ENCODE measurements at regions not wholly inside any gene's neighbourhood (a gene's known extent, or its start where the extent isn't known, plus 50 kb on each side); places are given as distances from the start of the nearest gene placed in this dataset.
"Not testable (repeated sequence)": the region's sequence is repeated elsewhere in the genome, so short reads cannot be mapped to it uniquely, and the experiment has no call there.

DNA sequence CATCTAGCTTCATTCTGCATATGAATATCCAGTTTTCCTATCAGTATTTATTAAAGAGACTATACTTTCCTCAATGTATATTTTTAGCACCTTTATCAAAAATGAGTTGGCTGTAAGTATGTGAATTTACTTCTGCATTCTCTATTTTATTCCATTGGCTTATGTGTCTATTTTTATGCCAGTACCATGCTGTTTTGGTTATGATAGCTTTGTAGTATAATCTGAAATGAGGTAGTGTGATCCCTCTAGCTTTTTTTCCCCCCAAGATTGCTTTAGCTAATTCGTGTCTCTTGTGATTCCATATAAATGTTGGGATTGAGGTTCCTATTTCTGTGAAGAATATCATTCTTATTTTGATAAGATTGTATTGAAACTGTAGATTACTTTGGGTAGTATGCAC, 469.1 kb upstream of the MAP3K7 start:
- H3K4me1 ChIP-seq (ENCODE audit: control insufficient read depth, extremely low read depth, insufficient read depth, low read length), result no peaks in the 10 kb centered on the region
- no peaks in the 10 kb centered on the region for H3K27me3 ChIP-seq (ENCODE audit: control insufficient read depth, insufficient read depth, low read length)
- no peaks in the 10 kb centered on the region for H3K9me3 ChIP-seq (ENCODE audit: control insufficient read depth, insufficient read depth, low read depth, low read length)
- no peak overlapping the region for H3K4me3 ChIP-seq (replicated peaks in 1 of 4; ENCODE audit: control extremely low read depth in 1 of 4, insufficient read depth in 1 of 4, low read depth in 3 of 4, low read length in 4 of 4)
- H3K79me2 ChIP-seq (ENCODE audit: control insufficient read depth, insufficient read depth, low read length), result no peaks in the 10 kb centered on the region
- DNase-seq (ENCODE audit: low read depth in 2 of 2), result no peak
- H3K4me2 ChIP-seq (ENCODE audit: extremely low read depth, insufficient read depth, low read length), result no peak overlapping the region
- no peaks in the 10 kb centered on the region for H4K20me1 ChIP-seq (ENCODE audit: control insufficient read depth, extremely low read depth, insufficient read depth, low read length)
- no peaks in the 10 kb centered on the region for H3K36me3 ChIP-seq (ENCODE audit: control insufficient read depth, insufficient read depth, low read length)
- no peak overlapping the region for H3K9ac ChIP-seq (ENCODE audit: insufficient read depth, low read length)
- no peak for TF ChIP-seq EZH2 (IDR thresholded peaks at IDR 0.05; ENCODE audit: low read length, missing control alignments)
- TF ChIP-seq, protein P1, sequence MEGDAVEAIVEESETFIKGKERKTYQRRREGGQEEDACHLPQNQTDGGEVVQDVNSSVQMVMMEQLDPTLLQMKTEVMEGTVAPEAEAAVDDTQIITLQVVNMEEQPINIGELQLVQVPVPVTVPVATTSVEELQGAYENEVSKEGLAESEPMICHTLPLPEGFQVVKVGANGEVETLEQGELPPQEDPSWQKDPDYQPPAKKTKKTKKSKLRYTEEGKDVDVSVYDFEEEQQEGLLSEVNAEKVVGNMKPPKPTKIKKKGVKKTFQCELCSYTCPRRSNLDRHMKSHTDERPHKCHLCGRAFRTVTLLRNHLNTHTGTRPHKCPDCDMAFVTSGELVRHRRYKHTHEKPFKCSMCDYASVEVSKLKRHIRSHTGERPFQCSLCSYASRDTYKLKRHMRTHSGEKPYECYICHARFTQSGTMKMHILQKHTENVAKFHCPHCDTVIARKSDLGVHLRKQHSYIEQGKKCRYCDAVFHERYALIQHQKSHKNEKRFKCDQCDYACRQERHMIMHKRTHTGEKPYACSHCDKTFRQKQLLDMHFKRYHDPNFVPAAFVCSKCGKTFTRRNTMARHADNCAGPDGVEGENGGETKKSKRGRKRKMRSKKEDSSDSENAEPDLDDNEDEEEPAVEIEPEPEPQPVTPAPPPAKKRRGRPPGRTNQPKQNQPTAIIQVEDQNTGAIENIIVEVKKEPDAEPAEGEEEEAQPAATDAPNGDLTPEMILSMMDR (conservative IDR thresholded peaks at IDR 0.05 in 1 of 2, IDR thresholded peaks at IDR 0.05 in 1 of 2; ENCODE audit: low read depth in 1 of 2, low read length in 2 of 2), result no peak
- H3K27ac ChIP-seq (ENCODE audit: insufficient read depth, low read length), result no peak overlapping the region
- no peak overlapping the region for H2AFZ ChIP-seq (ENCODE audit: low read length)

DNA sequence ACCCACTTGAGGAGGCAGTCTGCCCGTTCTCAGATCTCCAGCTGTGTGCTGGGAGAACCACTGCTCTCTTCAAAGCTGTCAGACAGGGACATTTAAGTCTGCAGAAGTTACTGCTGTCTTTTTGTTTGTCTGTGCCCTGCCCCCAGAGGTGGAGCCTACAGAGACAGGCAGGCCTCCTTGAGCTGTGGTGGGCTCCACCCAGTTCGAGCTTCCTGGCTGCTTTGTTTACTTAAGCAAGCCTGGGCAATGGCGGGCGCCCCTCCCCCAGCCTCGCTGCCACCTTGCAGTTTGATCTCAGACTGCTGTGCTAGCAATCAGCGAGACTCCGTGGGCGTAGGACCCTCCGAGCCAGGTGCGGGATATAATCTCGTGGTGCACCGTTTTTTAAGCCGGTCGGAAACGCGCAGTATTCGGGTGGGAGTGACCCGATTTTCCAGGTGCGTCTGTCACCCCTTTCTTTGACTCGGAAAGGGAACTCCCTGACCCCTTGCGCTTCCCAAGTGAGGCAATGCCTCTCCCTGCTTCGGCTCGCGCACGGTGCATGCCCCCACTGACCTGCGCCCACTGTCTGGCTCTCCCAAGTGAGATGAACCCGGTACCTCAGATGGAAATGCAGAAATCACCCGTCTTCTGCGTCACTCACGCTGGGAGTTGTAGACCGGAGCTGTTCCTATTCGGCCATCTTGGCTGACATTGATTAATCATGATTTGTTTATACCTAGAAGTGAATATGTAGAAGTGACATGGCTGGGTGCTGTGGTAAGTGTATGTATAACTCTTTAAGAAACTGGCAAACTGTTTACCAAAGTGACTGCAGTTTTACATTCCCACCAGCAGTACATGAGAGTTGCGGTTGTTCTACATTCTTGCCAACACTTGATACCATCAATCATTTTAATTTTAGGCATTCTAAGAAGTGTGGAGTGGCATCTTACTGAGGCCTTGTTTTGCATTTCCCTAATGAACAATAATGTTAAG, 465.9 kb upstream of the MAP3K7 start:
- not testable (repeated sequence) for H3K36me3 ChIP-seq (ENCODE audit: control insufficient read depth, insufficient read depth, low read length); H3K4me2 ChIP-seq (ENCODE audit: extremely low read depth, insufficient read depth, low read length); H3K9ac ChIP-seq (ENCODE audit: insufficient read depth, low read length); H3K9me3 ChIP-seq (ENCODE audit: control insufficient read depth, insufficient read depth, low read depth, low read length); H3K4me1 ChIP-seq (ENCODE audit: control insufficient read depth, extremely low read depth, insufficient read depth, low read length); H3K27ac ChIP-seq (ENCODE audit: insufficient read depth, low read length); DNase-seq (ENCODE audit: low read depth in 2 of 2); H3K4me3 ChIP-seq (replicated peaks in 1 of 4; ENCODE audit: control extremely low read depth in 1 of 4, insufficient read depth in 1 of 4, low read depth in 3 of 4, low read length in 4 of 4); H3K79me2 ChIP-seq (ENCODE audit: control insufficient read depth, insufficient read depth, low read length); H3K27me3 ChIP-seq (ENCODE audit: control insufficient read depth, insufficient read depth, low read length); H2AFZ ChIP-seq (ENCODE audit: low read length); H4K20me1 ChIP-seq (ENCODE audit: control insufficient read depth, extremely low read depth, insufficient read depth, low read length)

DNA sequence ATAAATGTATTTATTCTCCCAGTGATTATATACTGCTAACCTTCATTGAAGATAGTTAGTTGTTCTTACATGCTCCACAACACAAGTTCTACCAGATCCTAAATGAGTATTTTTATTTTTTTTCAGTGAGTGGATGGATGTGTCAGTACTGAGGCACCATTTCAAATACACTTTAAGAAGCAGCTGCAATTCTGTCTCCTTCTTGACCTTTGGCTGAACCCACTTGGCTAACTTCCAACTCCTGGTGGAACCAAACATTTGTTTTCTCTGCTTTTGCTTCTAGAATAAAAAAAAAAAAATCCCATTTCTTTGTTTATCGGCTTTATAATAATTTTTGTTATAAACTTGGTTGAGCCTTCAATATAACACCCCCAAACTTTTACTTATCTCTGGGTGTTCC, 458.3 kb upstream of the MAP3K7 start:
- TF ChIP-seq, protein P1 (conservative IDR thresholded peaks at IDR 0.05 in 1 of 2, IDR thresholded peaks at IDR 0.05 in 1 of 2; ENCODE audit: low read depth in 1 of 2, low read length in 2 of 2), result no peak
- no peak for TF ChIP-seq EZH2 (IDR thresholded peaks at IDR 0.05; ENCODE audit: low read length, missing control alignments)
- Histone ChIP-seq H3K79me2 (ENCODE audit: control insufficient read depth, insufficient read depth, low read length) (no peaks in the 10 kb centered on the region), H3K36me3 (ENCODE audit: control insufficient read depth, insufficient read depth, low read length) (no peaks in the 10 kb centered on the region), H3K27ac (ENCODE audit: insufficient read depth, low read length) (no peak overlapping the region), H2AFZ (ENCODE audit: low read length) (no peak overlapping the region), H3K9ac (ENCODE audit: insufficient read depth, low read length) (no peak overlapping the region), H3K4me3 (replicated peaks in 1 of 4; ENCODE audit: control extremely low read depth in 1 of 4, insufficient read depth in 1 of 4, low read depth in 3 of 4, low read length in 4 of 4) (no peak overlapping the region), H3K27me3 (ENCODE audit: control insufficient read depth, insufficient read depth, low read length) (no peaks in the 10 kb centered on the region), H3K4me1 (ENCODE audit: control insufficient read depth, extremely low read depth, insufficient read depth, low read length) (no peaks in the 10 kb centered on the region), H4K20me1 (ENCODE audit: control insufficient read depth, extremely low read depth, insufficient read depth, low read length) (no peaks in the 10 kb centered on the region), H3K9me3 (ENCODE audit: control insufficient read depth, insufficient read depth, low read depth, low read length) (no peaks in the 10 kb centered on the region), H3K4me2 (ENCODE audit: extremely low read depth, insufficient read depth, low read length) (no peak overlapping the region)
- peak in 1 of 2 donors; percentile 16 for DNase-seq (ENCODE audit: low read depth in 2 of 2)

Data from fibroblast of lung (primary cell).